IMR-90 (cell line): ENCODE measurements at regions not wholly inside any gene's neighbourhood (a gene's known extent, or its start where the extent isn't known, plus 50 kb on each side); places are given as distances from the start of the nearest gene placed in this dataset.

Experiments
- BHLHE40 ChIP-seq: fragments of 150-350 bp; IDR thresholded peaks from 2 replicates; pipeline ENCODE4 v1.6.1; 2016; ENCODE audit warnings: mild to moderate bottlenecking, low read depth, low read length
- CHD1 ChIP-seq: IDR thresholded peaks from 2 replicates; pipeline ENCODE4 v1.6.1; 2012; ENCODE audit warnings: low read depth, low read length, improper control_type of control experiment
- FOS ChIP-seq: fragments of 150-350 bp; IDR thresholded peaks from 2 replicates; pipeline ENCODE4 v1.6.1; 2016; ENCODE audit warnings: low read depth, low read length
- MAFK ChIP-seq: IDR thresholded peaks from 2 replicates; pipeline ENCODE4 v1.6.1; 2012; ENCODE audit warnings: low read depth, low read length, improper control_type of control experiment
- MAZ ChIP-seq: IDR thresholded peaks from 2 replicates; pipeline ENCODE4 v1.6.1; 2012; ENCODE audit warnings: low read depth, mild to moderate bottlenecking, low read length, improper control_type of control experiment, moderate library complexity, borderline replicate concordance
- MXI1 ChIP-seq: IDR thresholded peaks from 2 replicates; pipeline ENCODE4 v1.6.1; 2012; ENCODE audit warnings: low read depth, mild to moderate bottlenecking, low read length, moderate library complexity, borderline replicate concordance
- POLR2A ChIP-seq: IDR thresholded peaks from 2 replicates; pipeline ENCODE4 v1.6.1; 2012; ENCODE audit warnings: mild to moderate bottlenecking, low read depth, low read length
- RAD21 ChIP-seq: IDR thresholded peaks from 2 replicates; pipeline ENCODE4 v1.6.1; 2012; ENCODE audit warnings: low read length, improper control_type of control experiment
- RCOR1 ChIP-seq: IDR thresholded peaks from 2 replicates; pipeline ENCODE4 v1.6.1; 2012; ENCODE audit warnings: mild to moderate bottlenecking, low read length, improper control_type of control experiment; ENCODE audit not compliant: insufficient replicate concordance
- SMC3 ChIP-seq: fragments of 150-350 bp; IDR thresholded peaks from 2 replicates; pipeline ENCODE4 v1.6.1; 2016; ENCODE audit warnings: low read depth, mild to moderate bottlenecking, antibody characterized with exemption, low read length, moderate library complexity
- TF ChIP-seq, protein P1 (sequence below): conservative IDR thresholded peaks from 2 replicates; pipeline ENCODE4 v1.5.1; 2012; ENCODE audit warnings: mild to moderate bottlenecking, low read depth, low read length, improper control_type of control experiment
- TF ChIP-seq, protein P2 (sequence below): fragments of 150-350 bp; IDR thresholded peaks from 2 replicates; pipeline ENCODE4 v1.6.1; 2017; ENCODE audit warnings: mild to moderate bottlenecking, antibody characterized with exemption, low read length, low read depth

DNA sequence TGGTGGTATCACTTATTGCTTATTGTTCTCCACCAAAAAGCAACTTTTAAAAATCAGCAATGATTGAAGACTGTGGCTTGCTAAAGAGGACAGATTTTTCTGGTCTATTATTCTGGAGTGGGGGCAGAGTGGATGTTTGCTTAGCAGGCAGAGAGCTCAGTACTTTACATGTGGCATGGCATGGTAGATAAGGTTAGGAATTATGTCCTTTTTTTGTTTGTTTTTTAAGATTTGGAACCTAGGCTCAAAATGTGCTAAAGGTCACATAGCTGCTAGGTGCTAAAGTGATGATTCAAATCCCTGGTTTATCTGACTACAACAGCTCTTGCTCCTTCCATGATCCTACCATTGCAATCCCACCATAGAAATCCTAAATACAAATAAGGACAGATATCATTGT is 331.0 kb upstream of the ADAMTS9 start:
- TF ChIP-seq MAFK (no peak), RCOR1 (no peak), POLR2A (no peak), SMC3 (no peak), BHLHE40 (no peak), FOS (no peak), RAD21 (no peak), CHD1 (no peak), MAZ (no peak), MXI1 (no peak)
- TF ChIP-seq, protein P1, sequence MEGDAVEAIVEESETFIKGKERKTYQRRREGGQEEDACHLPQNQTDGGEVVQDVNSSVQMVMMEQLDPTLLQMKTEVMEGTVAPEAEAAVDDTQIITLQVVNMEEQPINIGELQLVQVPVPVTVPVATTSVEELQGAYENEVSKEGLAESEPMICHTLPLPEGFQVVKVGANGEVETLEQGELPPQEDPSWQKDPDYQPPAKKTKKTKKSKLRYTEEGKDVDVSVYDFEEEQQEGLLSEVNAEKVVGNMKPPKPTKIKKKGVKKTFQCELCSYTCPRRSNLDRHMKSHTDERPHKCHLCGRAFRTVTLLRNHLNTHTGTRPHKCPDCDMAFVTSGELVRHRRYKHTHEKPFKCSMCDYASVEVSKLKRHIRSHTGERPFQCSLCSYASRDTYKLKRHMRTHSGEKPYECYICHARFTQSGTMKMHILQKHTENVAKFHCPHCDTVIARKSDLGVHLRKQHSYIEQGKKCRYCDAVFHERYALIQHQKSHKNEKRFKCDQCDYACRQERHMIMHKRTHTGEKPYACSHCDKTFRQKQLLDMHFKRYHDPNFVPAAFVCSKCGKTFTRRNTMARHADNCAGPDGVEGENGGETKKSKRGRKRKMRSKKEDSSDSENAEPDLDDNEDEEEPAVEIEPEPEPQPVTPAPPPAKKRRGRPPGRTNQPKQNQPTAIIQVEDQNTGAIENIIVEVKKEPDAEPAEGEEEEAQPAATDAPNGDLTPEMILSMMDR = no peak
- TF ChIP-seq, protein P2, sequence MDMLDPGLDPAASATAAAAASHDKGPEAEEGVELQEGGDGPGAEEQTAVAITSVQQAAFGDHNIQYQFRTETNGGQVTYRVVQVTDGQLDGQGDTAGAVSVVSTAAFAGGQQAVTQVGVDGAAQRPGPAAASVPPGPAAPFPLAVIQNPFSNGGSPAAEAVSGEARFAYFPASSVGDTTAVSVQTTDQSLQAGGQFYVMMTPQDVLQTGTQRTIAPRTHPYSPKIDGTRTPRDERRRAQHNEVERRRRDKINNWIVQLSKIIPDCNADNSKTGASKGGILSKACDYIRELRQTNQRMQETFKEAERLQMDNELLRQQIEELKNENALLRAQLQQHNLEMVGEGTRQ = no peak
